ENCODE measurements at regions not wholly inside any gene's neighbourhood (a gene's known extent, or its start where the extent isn't known, plus 50 kb on each side); places are given as distances from the start of the nearest gene placed in this dataset.

- TF ChIP-seq EP300 (IDR thresholded peaks at IDR 0.05) (no peak), CTCF (IDR thresholded peaks at IDR 0.05) (no peak), POLR2A (IDR thresholded peaks at IDR 0.05) (no peak)
These were observed 1244.5 kb downstream of the CDH11 start for GRCh38 chr16:63877401-63877800.

Data from stomach (tissue), 4 donors.